ENCODE measurements at regions not wholly inside any gene's neighbourhood (a gene's known extent, or its start where the extent isn't known, plus 50 kb on each side); places are given as distances from the start of the nearest gene placed in this dataset.
A peak's percentile ranks its signal among the peaks of the same experiment; 100 is the strongest.

- Histone ChIP-seq H3K9me3 (ENCODE audit: low read length) (no peaks in the 10 kb centered on the region), H3K4me3 (replicated peaks in 1 of 3; ENCODE audit: insufficient read depth in 1 of 3, low read depth in 2 of 3, low read length in 3 of 3) (no peak overlapping the region), H3K4me2 (ENCODE audit: low read depth, low read length) (no peak overlapping the region), H3K79me2 (ENCODE audit: insufficient read depth, low read length) (no peaks in the 10 kb centered on the region), H3K4me1 (ENCODE audit: insufficient read depth, low read length) (peaks cover 10% of the 10 kb centered on the region), H3K36me3 (replicated peaks in 1 of 2; ENCODE audit: control insufficient read depth in 1 of 2, insufficient read depth in 2 of 2, low read length in 2 of 2) (no peaks in the 10 kb centered on the region), H3K9ac (ENCODE audit: insufficient read depth, low read depth, low read length) (no peak overlapping the region), H4K20me1 (ENCODE audit: insufficient read depth, low read length) (no peaks in the 10 kb centered on the region), H3K27ac (ENCODE audit: extremely low read length, insufficient read depth, low read length) (no peak overlapping the region), H3K27me3 (ENCODE audit: control insufficient read depth in 1 of 2, insufficient read depth in 2 of 2, low read length in 2 of 2) (no peaks in the 10 kb centered on the region), H2AFZ (ENCODE audit: low read length) (no peak overlapping the region)
- BruUV-seq (replicated peaks) = no TSS peak
- FAIRE-seq = peak; percentile 8
- in situ Hi-C loops (cut with HindIII; ENCODE audit: extremely low pct_ligation_motif_present, low pct_unique_long_range_greater_than_20kb) (no loop called here), intact Hi-C loops (cut with micrococcal nuclease; ENCODE audit: unreplicated experiment) (no loop called here)
- DNase-seq (ENCODE audit: low spot score) = peak; percentile 42
- POLR2A ChIA-PET = no interaction called here
- WGBS (ENCODE audit: low lambda C conversion rate) = 12% methylated on average over 7 of the region's 7 CpGs
- ATAC-seq = peak; percentile 66
- CTCF ChIA-PET (ENCODE audit: low intra/inter-chr PET ratio, low total read pairs) = no interaction called here
- TF ChIP-seq SP2 (CRISPR knock-in tag; IDR thresholded peaks at IDR 0.05) (no peak), ATF4 (CRISPR knock-in tag; IDR thresholded peaks at IDR 0.05) (no peak), ZMAT5 (CRISPR knock-in tag; IDR thresholded peaks at IDR 0.05; ENCODE audit: borderline replicate concordance, low read depth) (no peak), MAX (IDR thresholded peaks at IDR 0.05) (0 out of 2 replicates have a peak, but pooled peaks have one; percentile 24), ZNF577 (CRISPR knock-in tag; IDR thresholded peaks at IDR 0.05; ENCODE audit: borderline replicate concordance, low read depth) (no peak), ZMYM3 (CRISPR knock-in tag; IDR thresholded peaks at IDR 0.05) (no peak), ZNF710 (CRISPR knock-in tag; IDR thresholded peaks at IDR 0.05; ENCODE audit: borderline replicate concordance) (no peak), DMTF1 (CRISPR knock-in tag; IDR thresholded peaks at IDR 0.05) (no peak)
Measured at GRCh38 chr7:4406288-4407058, 275.6 kb upstream of the FOXK1 start.

Data from HepG2 (cell line).